ENCODE measurements at regions not wholly inside any gene's neighbourhood (a gene's known extent, or its start where the extent isn't known, plus 50 kb on each side); places are given as distances from the start of the nearest gene placed in this dataset.
"Not testable (repeated sequence)": the region's sequence is repeated elsewhere in the genome, so short reads cannot be mapped to it uniquely, and the experiment has no call there.

DNA sequence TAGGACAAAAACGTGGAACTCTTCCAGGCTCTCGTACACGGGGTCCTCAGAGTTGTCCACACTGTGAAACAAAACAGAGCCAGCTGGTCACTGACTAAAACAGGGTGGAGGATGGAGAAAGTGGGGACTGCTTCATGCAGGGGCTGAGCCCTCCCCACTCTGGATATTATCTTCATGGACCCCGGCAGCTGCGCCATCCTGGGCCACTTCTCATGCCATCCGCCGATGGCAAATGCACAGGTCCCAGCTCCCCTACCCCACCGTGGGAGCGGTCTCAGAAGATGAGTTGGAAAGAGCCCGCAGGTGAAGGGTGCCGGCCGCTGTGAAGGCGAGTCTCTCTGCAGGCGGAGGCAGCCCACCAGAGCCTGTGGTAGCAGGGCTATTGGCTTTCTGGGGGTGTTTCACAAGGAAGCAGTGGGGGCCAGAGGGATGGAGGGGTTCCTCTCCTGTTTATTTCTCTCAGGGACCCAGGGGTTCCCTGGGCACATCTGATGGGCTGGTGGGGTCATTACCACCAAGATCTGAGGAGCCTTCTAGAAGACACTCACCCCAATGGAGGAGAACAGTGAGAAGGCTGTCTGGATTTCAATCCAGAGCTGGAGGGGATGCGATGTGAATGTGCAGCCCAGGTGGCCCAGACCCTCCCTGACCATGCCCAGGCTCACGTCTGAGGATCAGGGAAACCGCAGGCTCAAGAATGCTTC, 177.3 kb downstream of the KLF13 start:
- H3K4me3 ChIP-seq (ENCODE audit: low read length) = no peak overlapping the region
- TF ChIP-seq, protein P1, sequence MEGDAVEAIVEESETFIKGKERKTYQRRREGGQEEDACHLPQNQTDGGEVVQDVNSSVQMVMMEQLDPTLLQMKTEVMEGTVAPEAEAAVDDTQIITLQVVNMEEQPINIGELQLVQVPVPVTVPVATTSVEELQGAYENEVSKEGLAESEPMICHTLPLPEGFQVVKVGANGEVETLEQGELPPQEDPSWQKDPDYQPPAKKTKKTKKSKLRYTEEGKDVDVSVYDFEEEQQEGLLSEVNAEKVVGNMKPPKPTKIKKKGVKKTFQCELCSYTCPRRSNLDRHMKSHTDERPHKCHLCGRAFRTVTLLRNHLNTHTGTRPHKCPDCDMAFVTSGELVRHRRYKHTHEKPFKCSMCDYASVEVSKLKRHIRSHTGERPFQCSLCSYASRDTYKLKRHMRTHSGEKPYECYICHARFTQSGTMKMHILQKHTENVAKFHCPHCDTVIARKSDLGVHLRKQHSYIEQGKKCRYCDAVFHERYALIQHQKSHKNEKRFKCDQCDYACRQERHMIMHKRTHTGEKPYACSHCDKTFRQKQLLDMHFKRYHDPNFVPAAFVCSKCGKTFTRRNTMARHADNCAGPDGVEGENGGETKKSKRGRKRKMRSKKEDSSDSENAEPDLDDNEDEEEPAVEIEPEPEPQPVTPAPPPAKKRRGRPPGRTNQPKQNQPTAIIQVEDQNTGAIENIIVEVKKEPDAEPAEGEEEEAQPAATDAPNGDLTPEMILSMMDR (conservative IDR thresholded peaks at IDR 0.05; ENCODE audit: low read depth, low read length) = no peak
- DNase-seq (ENCODE audit: low read depth) = no peak

DNA sequence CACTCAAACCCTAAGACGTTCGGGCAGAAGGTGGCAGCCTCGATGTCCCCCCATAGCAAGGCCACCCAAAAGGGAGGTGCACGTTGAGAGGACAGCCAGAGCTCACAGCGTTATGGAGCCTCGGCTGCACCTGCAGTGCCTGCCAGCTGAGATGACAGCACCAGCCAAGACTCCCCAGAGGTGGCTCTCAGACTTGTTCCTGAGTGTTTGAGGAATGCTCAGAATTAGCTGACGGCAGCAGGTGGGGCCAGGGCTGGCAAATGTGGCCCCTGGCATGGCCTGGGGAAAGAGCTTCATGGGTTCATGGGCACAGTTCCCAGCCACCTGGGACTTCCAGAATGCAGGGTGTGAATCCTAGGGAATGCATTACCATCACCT, 177.8 kb downstream of the KLF13 start:
- no peak for DNase-seq (ENCODE audit: low read depth)

DNA sequence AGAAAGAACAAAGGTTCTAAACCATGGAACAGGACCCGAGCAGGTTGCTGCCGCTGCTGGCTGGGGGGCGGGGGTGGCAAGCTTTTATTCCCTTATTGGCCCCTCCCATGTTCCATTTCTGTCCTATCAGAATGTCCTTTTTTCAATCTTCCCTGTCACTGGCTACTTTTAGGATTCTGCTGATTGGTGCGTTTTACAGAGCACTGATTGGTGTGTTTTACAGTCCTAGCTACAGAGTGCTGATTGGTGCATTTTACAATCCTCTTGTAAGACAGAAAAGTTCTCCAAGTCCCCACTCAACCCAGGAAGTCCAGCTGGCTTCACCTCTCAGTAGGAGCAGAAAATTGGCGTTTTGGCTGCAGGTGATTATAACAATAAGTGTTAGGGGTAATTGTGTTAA, 180.9 kb downstream of the KLF13 start:
- not testable (repeated sequence) for DNase-seq (ENCODE audit: low read depth); H3K4me3 ChIP-seq (ENCODE audit: low read length)

More for the DNA sequence above, 177.8 kb downstream of the KLF13 start:
- no peak overlapping the region for H3K4me3 ChIP-seq (ENCODE audit: low read length)
- TF ChIP-seq, protein P1 (conservative IDR thresholded peaks at IDR 0.05; ENCODE audit: low read depth, low read length) = no peak

GRCh38 chr15:31508656-31509055, 182.0 kb downstream of the KLF13 start:
- no peak overlapping the region for H3K4me3 ChIP-seq (ENCODE audit: low read length)
- TF ChIP-seq, protein P1 (conservative IDR thresholded peaks at IDR 0.05; ENCODE audit: low read depth, low read length) = no peak
- no peak for DNase-seq (ENCODE audit: low read depth)

- no peak for DNase-seq (ENCODE audit: low read depth)
- TF ChIP-seq, protein P1 (conservative IDR thresholded peaks at IDR 0.05; ENCODE audit: low read depth, low read length) = no peak
- no peak overlapping the region for H3K4me3 ChIP-seq (ENCODE audit: low read length)
Measured at GRCh38 chr15:31510057-31510456, 183.4 kb downstream of the KLF13 start.

GRCh38 chr15:31511707-31512310, 185.2 kb downstream of the KLF13 start:
- DNase-seq (ENCODE audit: low read depth) = no peak
- TF ChIP-seq, protein P1 (conservative IDR thresholded peaks at IDR 0.05; ENCODE audit: low read depth, low read length) = no peak
- no peak overlapping the region for H3K4me3 ChIP-seq (ENCODE audit: low read length)

DNA sequence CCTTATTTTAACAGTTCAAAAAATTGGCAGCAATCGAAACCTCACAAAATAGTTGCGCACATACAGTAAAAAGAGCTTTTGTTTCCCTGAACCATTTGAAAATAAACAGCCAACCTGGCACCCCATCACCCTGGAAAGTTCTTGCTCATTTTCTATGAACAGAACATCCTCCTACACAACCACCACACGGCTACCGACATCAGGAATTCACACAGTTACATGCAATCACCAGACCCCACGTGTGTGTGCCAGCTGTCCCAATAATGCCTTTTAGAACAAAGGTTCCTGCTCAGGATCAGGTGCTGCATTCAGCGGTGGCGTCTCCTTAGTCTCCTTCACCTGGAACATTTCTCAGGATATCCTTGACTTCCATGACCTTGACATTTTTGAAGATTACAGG, 186.5 kb downstream of the KLF13 start:
- TF ChIP-seq, protein P1 (conservative IDR thresholded peaks at IDR 0.05; ENCODE audit: low read depth, low read length) = no peak
- no peak for DNase-seq (ENCODE audit: low read depth)
- no peak overlapping the region for H3K4me3 ChIP-seq (ENCODE audit: low read length)

Measured in retinal pigment epithelial cell (primary cell).